Natural killer cell treated with Interleukin-12 subunit alpha and Interleukin-12 subunit beta and Interleukin-15 and Interleukin-18, amount 100 ng/mL, for 72 hours (primary cell): ENCODE measurements at regions not wholly inside any gene's neighbourhood (a gene's known extent, or its start where the extent isn't known, plus 50 kb on each side); places are given as distances from the start of the nearest gene placed in this dataset.

ENCODE experiments used
- ATAC-seq, 2 donors: fragments of 150-1000 bp; cut with Tn5 transposase in 1 of 2; sonication (Bioruptor Pico), chemical (Tn5 transposase) in 1 of 2; 2 replicates each; pipeline ENCODE4 v1.10.0; 2021
- DNase-seq: peaks from one replicate; pipeline ENCODE4 v3.0.0; 2022; ENCODE audit warnings: low spot score
- H3K27ac Mint-ChIP-seq, 2 donors: 1 replicate in 1 of 2; 2 replicates in 1 of 2; pipeline ENCODE4 v1.8.0; 2022; ENCODE audit warnings: mixed read lengths in 2 of 2, mild to moderate bottlenecking in 1 of 2, moderate library complexity in 1 of 2
- H3K27me3 Mint-ChIP-seq, 2 donors: 1 replicate in 1 of 2; 2 replicates in 1 of 2; pipeline ENCODE4 v1.8.0; 2022; ENCODE audit warnings: mixed read lengths in 2 of 2
- H3K36me3 Mint-ChIP-seq: one replicate; pipeline ENCODE4 v1.8.0; 2022; ENCODE audit warnings: mixed read lengths
- H3K4me1 Mint-ChIP-seq, 2 donors: 1 replicate in 1 of 2; 2 replicates in 1 of 2; pipeline ENCODE4 v1.8.0; 2022; ENCODE audit warnings: low read depth in 2 of 2, mixed read lengths in 2 of 2, mild to moderate bottlenecking in 1 of 2
- H3K4me3 Mint-ChIP-seq: one replicate; pipeline ENCODE4 v1.8.0; 2022; ENCODE audit warnings: mixed read lengths
- H3K9me3 Mint-ChIP-seq: 2 replicates; pipeline ENCODE4 v1.8.0; 2022; ENCODE audit warnings: mixed read lengths

DNA sequence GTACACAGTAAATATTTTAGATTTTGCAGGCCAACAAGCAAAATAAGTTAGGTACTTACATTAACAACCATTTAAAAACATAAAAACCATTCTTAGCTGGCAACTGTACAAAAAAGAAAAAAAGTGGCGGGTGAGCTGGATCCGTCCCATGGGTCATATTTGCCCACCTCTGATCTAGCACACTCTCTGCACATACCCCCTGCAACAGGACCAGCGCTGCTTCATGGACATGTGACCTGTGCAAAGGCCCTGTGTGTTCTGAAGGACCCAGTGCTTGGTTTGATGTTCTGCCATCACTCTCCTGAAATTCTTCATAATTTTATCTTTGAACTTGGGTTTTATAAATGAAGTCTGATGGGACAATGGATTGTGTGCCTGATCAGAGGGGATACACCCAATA is 72.5 kb upstream of the ACAN start:
- H3K27me3 Mint-ChIP-seq = peaks cover 31 to 46% of the 10 kb centered on the region in 2 donors
- no peak overlapping the region for H3K27ac Mint-ChIP-seq
- H3K36me3 Mint-ChIP-seq = no peaks in the 10 kb centered on the region
- no peaks in the 10 kb centered on the region for H3K4me1 Mint-ChIP-seq
- no peaks in the 10 kb centered on the region for H3K9me3 Mint-ChIP-seq
- ATAC-seq = no peak
- no peak for DNase-seq
- H3K4me3 Mint-ChIP-seq = no peak overlapping the region

DNA sequence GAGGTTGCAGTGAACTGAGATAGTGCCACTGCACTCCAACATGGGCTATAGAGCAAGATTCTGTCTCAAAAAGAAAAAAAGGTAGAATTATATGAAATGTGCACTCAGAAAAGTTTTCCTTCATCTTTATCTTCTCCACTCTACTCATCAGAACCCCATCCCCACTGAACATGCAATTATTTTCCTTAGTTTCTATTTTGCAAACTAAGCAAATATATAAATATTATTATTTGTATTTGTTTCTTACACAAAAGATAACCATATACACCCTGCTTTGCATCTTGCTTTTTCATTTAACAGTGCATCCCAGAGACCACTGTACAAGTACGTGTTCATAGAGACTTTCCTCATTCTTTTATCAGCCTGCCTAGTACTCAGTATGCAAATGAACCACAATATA is 68.0 kb upstream of the ACAN start:
- peaks cover 22 to 28% of the 10 kb centered on the region in 2 donors for H3K27me3 Mint-ChIP-seq
- no peak overlapping the region for H3K4me3 Mint-ChIP-seq
- DNase-seq = no peak
- no peaks in the 10 kb centered on the region for H3K9me3 Mint-ChIP-seq
- no peaks in the 10 kb centered on the region for H3K36me3 Mint-ChIP-seq
- H3K4me1 Mint-ChIP-seq = no peaks in the 10 kb centered on the region
- H3K27ac Mint-ChIP-seq = no peak overlapping the region
- no peak for ATAC-seq

DNA sequence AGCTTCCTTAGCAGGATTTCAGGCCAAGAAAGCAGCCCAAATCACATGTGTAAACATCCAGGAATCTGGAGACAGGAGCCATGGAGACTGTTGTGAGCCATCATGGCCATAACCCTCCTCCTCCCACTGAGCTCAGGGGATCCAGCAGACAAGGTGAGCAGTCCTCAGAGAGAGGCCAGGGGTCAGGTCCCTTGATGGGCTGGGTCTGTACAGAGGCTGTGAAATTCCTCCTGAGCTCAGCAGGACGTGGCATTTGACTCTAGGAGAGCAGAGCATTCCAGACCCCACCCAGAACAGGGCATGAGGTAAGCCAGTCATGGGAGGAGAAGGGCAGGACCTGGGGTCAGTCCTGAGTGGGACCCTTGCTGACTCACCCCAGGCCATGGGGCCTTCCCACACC is 67.0 kb upstream of the ACAN start:
- H3K27ac Mint-ChIP-seq = no peak overlapping the region
- H3K4me3 Mint-ChIP-seq = no peak overlapping the region
- H3K27me3 Mint-ChIP-seq = peaks cover 19 to 31% of the 10 kb centered on the region in 2 donors
- H3K9me3 Mint-ChIP-seq = no peaks in the 10 kb centered on the region
- no peaks in the 10 kb centered on the region for H3K36me3 Mint-ChIP-seq
- H3K4me1 Mint-ChIP-seq = no peaks in the 10 kb centered on the region
- ATAC-seq (no peak), DNase-seq (no peak)

DNA sequence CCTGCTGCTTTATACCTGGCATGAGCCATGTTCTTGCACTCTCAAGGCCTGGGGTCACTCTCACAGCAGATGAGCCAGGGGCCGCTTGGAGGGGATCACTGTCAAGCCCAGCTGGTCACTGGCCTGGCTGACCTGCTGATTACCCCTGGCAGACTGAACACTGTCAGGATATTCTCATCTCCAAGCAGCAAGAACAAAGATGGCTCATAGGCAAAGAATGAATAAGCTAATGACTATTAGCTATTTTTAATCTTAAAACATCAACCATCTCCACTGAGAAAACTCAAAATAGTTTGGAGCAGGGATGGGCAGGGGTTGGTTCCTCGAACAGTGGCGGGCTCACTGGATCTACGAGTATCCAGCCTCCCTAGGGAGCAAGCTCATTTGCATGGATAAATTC is 64.4 kb upstream of the ACAN start:
- no peaks in the 10 kb centered on the region for H3K9me3 Mint-ChIP-seq
- no peak overlapping the region for H3K4me3 Mint-ChIP-seq
- ATAC-seq (no peak), DNase-seq (no peak)
- peaks cover 20 to 39% of the 10 kb centered on the region in 2 donors for H3K27me3 Mint-ChIP-seq
- H3K36me3 Mint-ChIP-seq = no peaks in the 10 kb centered on the region
- no peak overlapping the region for H3K27ac Mint-ChIP-seq
- no peaks in the 10 kb centered on the region for H3K4me1 Mint-ChIP-seq

DNA sequence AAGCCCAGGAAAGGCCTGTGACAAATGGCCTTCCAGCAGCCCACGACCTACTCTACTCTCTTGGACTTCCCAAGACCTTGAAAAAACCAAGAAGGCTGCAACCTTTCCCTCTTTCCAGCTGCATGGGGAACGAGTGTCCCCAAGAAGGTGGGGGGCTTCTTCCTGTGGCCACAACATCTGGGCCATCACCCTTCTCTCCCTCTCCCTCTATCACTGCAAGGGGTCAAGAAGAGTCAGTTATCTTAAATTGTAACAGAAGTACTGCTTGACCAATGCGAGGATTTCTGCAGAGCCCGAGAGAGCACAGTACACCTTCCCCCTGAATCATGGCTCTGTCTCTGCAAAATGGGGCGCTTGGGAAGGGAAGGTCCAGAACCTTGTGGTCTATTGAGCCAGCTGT is 63.7 kb upstream of the ACAN start:
- H3K36me3 Mint-ChIP-seq = no peaks in the 10 kb centered on the region
- peaks cover 21 to 42% of the 10 kb centered on the region in 2 donors for H3K27me3 Mint-ChIP-seq
- no peak overlapping the region for H3K27ac Mint-ChIP-seq
- DNase-seq (no peak), ATAC-seq (no peak)
- no peaks in the 10 kb centered on the region for H3K4me1 Mint-ChIP-seq
- no peak overlapping the region for H3K4me3 Mint-ChIP-seq
- no peaks in the 10 kb centered on the region for H3K9me3 Mint-ChIP-seq

DNA sequence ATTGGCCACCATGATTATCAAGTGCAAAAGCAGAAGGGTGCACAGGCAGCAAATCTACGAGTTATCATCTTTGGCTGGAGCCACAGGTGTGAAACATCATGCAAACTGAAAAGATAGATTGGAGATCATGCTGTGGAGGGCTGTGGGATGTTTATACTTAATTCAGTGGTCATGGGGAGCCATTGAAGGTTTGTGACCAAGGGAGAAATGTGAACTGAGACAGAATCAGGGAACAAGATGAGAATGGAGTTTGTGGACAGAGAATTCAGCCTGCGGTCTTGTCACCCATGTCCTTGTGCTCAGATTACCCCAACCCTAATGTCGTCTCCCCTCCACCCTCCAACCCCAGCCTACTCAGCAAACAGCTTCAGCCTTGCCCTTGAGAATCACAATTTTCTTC is 62.9 kb upstream of the ACAN start:
- Mint-ChIP-seq H3K9me3 (no peaks in the 10 kb centered on the region), H3K4me1 (no peaks in the 10 kb centered on the region), H3K4me3 (no peak overlapping the region), H3K27me3 (peaks cover 22 to 48% of the 10 kb centered on the region in 2 donors), H3K27ac (no peak overlapping the region), H3K36me3 (no peaks in the 10 kb centered on the region)
- ATAC-seq = no peak
- no peak for DNase-seq

DNA sequence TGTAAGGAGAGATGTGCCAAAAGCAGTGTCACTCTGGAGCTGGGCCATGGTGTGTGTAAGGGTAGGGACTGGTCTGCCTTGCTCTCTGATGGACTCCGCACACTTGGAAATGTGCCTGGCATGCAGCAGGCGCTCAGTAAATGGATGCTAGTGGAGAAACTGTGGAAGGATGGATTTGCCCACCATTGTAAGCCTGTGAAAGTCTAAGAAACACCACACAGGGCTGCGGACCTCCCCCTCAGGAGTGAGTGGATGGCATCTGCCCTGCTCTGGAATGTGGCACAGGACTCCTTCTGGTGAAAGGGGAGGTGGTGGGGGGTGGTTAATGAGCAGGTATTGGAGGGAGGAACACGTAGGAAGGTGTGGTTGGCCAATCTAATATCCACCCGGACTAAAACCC is 62.2 kb upstream of the ACAN start:
- Mint-ChIP-seq H3K36me3 (no peaks in the 10 kb centered on the region), H3K9me3 (no peaks in the 10 kb centered on the region), H3K27me3 (peaks cover 16 to 47% of the 10 kb centered on the region in 2 donors), H3K4me3 (no peak overlapping the region), H3K4me1 (no peaks in the 10 kb centered on the region), H3K27ac (no peak overlapping the region)
- DNase-seq (no peak), ATAC-seq (no peak)

DNA sequence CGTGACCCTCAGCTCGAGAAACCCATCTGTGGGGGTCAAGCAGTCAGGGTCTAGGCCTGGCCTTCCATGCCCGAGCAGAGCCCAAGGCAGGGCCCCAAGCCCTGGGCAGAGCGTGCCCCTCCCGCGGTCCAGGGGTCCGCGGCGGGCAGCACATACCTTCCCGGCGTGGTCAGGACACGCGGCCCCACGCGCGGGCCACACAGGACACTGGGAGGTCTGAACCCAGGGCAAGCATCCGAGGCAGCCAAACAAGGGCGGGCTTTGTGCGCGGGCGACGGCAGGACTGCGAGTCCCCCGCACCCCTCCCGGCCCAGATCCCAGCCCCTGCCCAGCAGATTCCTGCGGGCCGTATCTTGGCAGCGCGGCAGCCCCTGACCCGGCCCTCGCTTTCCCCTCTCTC is 61.6 kb upstream of the ACAN start:
- Mint-ChIP-seq H3K27ac (no peak overlapping the region), H3K4me3 (no peak overlapping the region), H3K4me1 (no peaks in the 10 kb centered on the region), H3K27me3 (peaks cover 16 to 47% of the 10 kb centered on the region in 2 donors), H3K36me3 (no peaks in the 10 kb centered on the region), H3K9me3 (no peaks in the 10 kb centered on the region)
- DNase-seq = no peak
- ATAC-seq = peak in 1 of 2 donors; percentile 33

DNA sequence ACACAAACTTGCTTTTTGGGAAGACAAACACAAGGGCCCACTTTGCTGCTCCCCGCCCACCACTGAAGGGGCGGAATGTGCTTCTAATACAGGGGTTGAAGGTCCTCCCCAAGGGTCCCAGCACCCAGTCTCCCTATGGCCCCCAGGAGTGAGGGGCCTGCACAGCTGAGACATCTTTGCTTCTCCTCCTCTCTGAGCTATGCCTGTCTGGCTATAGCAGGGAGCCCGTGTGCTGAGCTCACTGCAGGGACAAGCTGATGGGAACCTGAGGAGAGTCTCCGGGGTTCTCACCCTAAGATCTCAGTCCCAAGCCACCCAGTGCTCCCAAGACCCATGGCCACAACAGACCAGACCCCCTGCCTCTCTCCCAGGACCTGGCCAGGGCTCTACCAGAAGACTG is 61.1 kb upstream of the ACAN start:
- Mint-ChIP-seq H3K27ac (no peak overlapping the region), H3K9me3 (no peaks in the 10 kb centered on the region), H3K27me3 (peaks cover 16 to 52% of the 10 kb centered on the region in 2 donors), H3K4me1 (no peaks in the 10 kb centered on the region), H3K4me3 (no peak overlapping the region), H3K36me3 (no peaks in the 10 kb centered on the region)
- ATAC-seq (no peak), DNase-seq (no peak)

DNA sequence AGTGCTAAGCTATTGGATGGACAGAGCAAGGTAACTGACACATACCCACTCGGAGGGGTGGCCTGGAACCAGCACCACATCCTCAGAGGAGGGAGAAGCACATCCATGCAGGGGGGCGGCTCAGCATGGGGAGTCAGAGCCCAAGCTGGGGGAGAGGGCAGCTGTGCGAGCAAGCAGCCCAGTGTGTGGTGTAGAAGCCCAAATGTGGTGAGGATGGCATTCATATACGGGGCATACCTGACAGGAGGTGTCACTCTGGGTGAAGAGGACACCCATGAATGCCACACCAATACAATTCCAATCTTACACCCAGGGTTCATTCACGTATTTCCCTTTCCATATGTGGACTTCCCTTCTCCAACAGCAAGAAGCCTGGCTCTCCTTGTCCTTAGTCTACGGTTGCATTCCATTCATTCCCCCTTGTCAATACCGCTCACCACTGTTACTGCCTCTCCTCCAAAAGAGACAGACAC is 58.7 kb upstream of the ACAN start:
- Mint-ChIP-seq H3K4me1 (no peaks in the 10 kb centered on the region), H3K27me3 (peaks cover 26 to 65% of the 10 kb centered on the region in 2 donors), H3K9me3 (no peaks in the 10 kb centered on the region), H3K4me3 (no peak overlapping the region), H3K36me3 (no peaks in the 10 kb centered on the region), H3K27ac (no peak overlapping the region)
- DNase-seq (no peak), ATAC-seq (peak in 1 of 2 donors; percentile 45)

DNA sequence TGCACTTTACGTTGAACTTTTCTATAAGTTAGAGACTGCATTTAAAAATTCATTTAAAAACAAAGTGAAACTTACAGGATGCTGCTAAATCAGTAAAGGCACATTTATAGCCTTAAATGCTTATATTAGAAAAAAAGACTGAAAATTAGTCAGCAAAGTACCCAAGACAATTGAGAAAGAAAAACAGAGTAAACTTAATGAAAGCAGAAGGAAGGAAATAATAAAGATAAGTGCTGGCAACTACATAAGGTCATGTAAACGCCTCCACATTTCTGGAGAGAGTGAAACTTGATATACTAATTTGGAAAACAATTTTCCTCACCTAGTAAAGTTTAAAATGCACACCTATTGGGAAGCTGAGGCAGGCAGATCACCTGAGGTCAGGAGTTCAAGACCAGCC is 58.2 kb upstream of the ACAN start:
- H3K27ac Mint-ChIP-seq = no peak overlapping the region
- H3K27me3 Mint-ChIP-seq = peaks cover 24 to 65% of the 10 kb centered on the region in 2 donors
- H3K9me3 Mint-ChIP-seq = no peaks in the 10 kb centered on the region
- no peak for DNase-seq
- no peaks in the 10 kb centered on the region for H3K4me1 Mint-ChIP-seq
- ATAC-seq = no peak
- no peaks in the 10 kb centered on the region for H3K36me3 Mint-ChIP-seq
- no peak overlapping the region for H3K4me3 Mint-ChIP-seq

DNA sequence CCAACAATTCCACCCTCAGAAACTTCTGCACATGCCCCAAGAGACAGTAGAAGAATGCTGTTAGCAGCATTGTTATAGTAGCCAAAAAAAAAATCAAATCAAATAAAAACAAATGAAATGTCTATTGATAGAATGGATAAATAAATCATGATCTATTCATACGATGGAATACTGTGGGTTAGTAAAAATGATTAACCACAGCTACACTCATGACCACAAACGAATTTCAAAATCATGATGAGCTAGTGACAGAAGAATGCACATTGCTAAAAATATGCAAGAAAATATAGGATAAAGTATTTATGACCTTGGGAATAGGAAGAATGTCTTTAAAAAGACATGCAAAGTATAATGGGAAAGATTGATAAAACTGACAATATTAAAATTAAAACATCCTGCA is 57.5 kb upstream of the ACAN start:
- H3K27ac Mint-ChIP-seq = no peak overlapping the region
- H3K36me3 Mint-ChIP-seq = no peaks in the 10 kb centered on the region
- ATAC-seq (no peak), DNase-seq (no peak)
- H3K4me3 Mint-ChIP-seq = no peak overlapping the region
- peaks cover 24 to 64% of the 10 kb centered on the region in 2 donors for H3K27me3 Mint-ChIP-seq
- no peaks in the 10 kb centered on the region for H3K9me3 Mint-ChIP-seq
- H3K4me1 Mint-ChIP-seq = no peaks in the 10 kb centered on the region

DNA sequence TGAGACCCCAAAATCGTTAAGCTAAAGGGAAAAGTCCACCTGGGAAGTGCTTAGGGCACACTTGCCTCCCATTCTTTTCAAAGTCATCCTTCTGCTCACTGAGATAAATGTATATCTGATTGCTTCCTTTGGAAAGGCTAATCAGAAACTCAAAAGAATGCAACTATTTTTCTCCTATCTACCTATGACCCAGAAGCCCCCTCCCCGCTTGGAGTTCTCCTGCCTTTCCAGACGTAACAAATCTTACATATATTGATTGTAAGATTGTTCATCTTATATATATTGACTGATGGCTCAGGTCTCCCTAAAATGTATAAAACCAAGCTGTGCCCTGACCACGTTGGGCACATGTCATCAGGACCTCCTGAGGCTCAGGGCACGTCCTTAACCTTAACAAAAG is 56.8 kb upstream of the ACAN start:
- H3K4me1 Mint-ChIP-seq = no peaks in the 10 kb centered on the region
- H3K27ac Mint-ChIP-seq = no peak overlapping the region
- no peak for DNase-seq
- peaks cover 28 to 71% of the 10 kb centered on the region in 2 donors for H3K27me3 Mint-ChIP-seq
- H3K4me3 Mint-ChIP-seq = no peak overlapping the region
- no peaks in the 10 kb centered on the region for H3K36me3 Mint-ChIP-seq
- H3K9me3 Mint-ChIP-seq = no peaks in the 10 kb centered on the region
- no peak for ATAC-seq

DNA sequence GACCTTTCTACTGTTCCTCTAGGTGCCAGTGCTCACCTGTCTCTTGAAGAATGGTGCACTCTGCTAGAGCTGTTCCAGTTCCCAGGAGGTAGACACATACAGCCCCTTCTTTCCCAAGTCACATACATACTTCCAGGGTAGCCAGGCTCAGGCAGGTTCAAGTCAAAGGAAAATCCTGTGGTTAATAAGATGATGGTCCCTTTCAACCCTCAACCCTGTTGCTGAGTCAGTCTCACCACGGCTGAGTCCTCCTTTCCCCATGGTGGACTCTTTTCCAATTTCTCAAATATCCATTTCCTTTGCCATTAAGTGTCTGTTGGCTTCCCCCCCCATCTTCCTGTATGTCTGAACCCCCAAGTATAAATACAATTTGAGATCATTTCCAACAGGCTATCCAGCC is 56.1 kb upstream of the ACAN start:
- H3K9me3 Mint-ChIP-seq = no peaks in the 10 kb centered on the region
- peaks cover 33 to 78% of the 10 kb centered on the region in 2 donors for H3K27me3 Mint-ChIP-seq
- H3K4me3 Mint-ChIP-seq = no peak overlapping the region
- no peaks in the 10 kb centered on the region for H3K36me3 Mint-ChIP-seq
- no peak overlapping the region for H3K27ac Mint-ChIP-seq
- H3K4me1 Mint-ChIP-seq = no peaks in the 10 kb centered on the region
- DNase-seq = no peak
- ATAC-seq = no peak

DNA sequence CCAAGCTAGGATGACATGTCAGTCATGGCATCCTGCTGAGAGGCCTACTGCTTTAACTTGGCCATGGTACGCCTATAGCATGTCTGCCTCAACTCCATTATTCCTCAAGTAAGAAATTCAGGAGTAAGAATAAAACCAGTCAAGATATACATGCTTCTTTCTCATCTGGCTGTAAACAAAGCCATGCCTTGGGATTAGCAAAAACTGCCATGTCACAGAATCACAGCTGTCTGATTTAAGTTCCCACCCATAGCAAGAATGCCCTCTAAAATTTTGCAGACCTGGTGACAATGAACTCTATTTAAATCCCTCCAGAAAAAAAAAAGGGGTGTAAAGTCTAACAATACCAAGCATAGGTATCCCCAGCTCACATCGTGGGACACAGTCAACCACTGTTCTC is 55.6 kb upstream of the ACAN start:
- H3K27ac Mint-ChIP-seq = no peak overlapping the region
- no peaks in the 10 kb centered on the region for H3K9me3 Mint-ChIP-seq
- H3K27me3 Mint-ChIP-seq = peaks cover 32 to 76% of the 10 kb centered on the region in 2 donors
- no peaks in the 10 kb centered on the region for H3K4me1 Mint-ChIP-seq
- no peak for ATAC-seq
- H3K36me3 Mint-ChIP-seq = no peaks in the 10 kb centered on the region
- no peak overlapping the region for H3K4me3 Mint-ChIP-seq
- DNase-seq = no peak
